ENCODE measurements at regions not wholly inside any gene's neighbourhood (a gene's known extent, or its start where the extent isn't known, plus 50 kb on each side); places are given as distances from the start of the nearest gene placed in this dataset.
"Not testable (repeated sequence)": the region's sequence is repeated elsewhere in the genome, so short reads cannot be mapped to it uniquely, and the experiment has no call there.

DNA sequence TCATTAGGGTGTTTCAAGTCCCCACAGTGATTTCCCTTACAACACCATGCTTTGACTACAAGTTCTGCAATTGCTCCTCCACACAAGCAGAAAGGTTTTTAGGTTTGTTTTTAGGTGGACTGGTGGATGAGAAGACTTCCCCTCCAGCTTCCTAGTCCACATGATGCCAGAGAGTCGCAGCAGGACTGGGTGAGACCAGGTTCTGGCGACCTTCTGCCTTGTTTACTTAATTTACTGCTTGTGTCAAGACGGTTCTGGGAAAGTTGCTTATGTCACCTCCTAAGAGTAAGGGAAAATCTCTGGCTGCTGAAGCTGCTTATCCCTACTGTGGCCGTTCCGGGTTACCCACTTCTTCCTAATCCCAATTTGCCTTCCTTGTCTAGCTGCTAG is 76.4 kb downstream of the GLUL start:
- no peak overlapping the region; the same call in 1 of the 2 replicates for H3K27ac ChIP-seq
- TF ChIP-seq CTCF (conservative IDR thresholded peaks at IDR 0.05): no peak
- no peak for TF ChIP-seq ZFX (IDR thresholded peaks at IDR 0.05)

GRCh38 chr1:182309631-182310351 is 81.8 kb downstream of the GLUL start:
- TF ChIP-seq CTCF (conservative IDR thresholded peaks at IDR 0.05) (no peak), ZFX (IDR thresholded peaks at IDR 0.05) (no peak)
- H3K27ac ChIP-seq: no peak overlapping the region

GRCh38 chr1:182308826-182309225 is 82.8 kb downstream of the GLUL start:
- no peak for TF ChIP-seq ZFX (IDR thresholded peaks at IDR 0.05)
- no peak for TF ChIP-seq CTCF (conservative IDR thresholded peaks at IDR 0.05)
- no peak overlapping the region for H3K27ac ChIP-seq

GRCh38 chr1:182307486-182307885 is 84.1 kb downstream of the GLUL start:
- not testable (repeated sequence) for H3K27ac ChIP-seq

- TF ChIP-seq ZFX (IDR thresholded peaks at IDR 0.05): no peak
- no peak for TF ChIP-seq CTCF (conservative IDR thresholded peaks at IDR 0.05)
Observed at GRCh38 chr1:182305861-182306260, 85.7 kb downstream of the GLUL start.

GRCh38 chr1:182304627-182305026 is 87.0 kb downstream of the GLUL start:
- H3K27ac ChIP-seq: no peak overlapping the region
- TF ChIP-seq ZFX (IDR thresholded peaks at IDR 0.05) (no peak), CTCF (conservative IDR thresholded peaks at IDR 0.05) (no peak)

More at GRCh38 chr1:182305861-182306260, 85.7 kb downstream of the GLUL start:
- no peak overlapping the region for H3K27ac ChIP-seq

GRCh38 chr1:182304218-182304617 is 87.4 kb downstream of the GLUL start:
- H3K27ac ChIP-seq: no peak overlapping the region
- TF ChIP-seq ZFX (IDR thresholded peaks at IDR 0.05): no peak
- no peak for TF ChIP-seq CTCF (conservative IDR thresholded peaks at IDR 0.05)

GRCh38 chr1:182303778-182304177 is 87.8 kb downstream of the GLUL start:
- TF ChIP-seq CTCF (conservative IDR thresholded peaks at IDR 0.05) (no peak), ZFX (IDR thresholded peaks at IDR 0.05) (no peak)
- H3K27ac ChIP-seq: no peak overlapping the region
